ENCODE measurements at regions not wholly inside any gene's neighbourhood (a gene's known extent, or its start where the extent isn't known, plus 50 kb on each side); places are given as distances from the start of the nearest gene placed in this dataset.

- peaks cover 0 to 28% of the 10 kb centered on the region in 2 donors for H3K27me3 ChIP-seq
- intact Hi-C loops (cut with DNase I; ENCODE audit: low total_unique reads), result loop anchor here (10.0 kb wide), 1 partner anchor 936 kb away; no protein-coding TSS in a partner anchor
Measured at GRCh38 chr5:163569284-163569683, 63.9 kb downstream of the MAT2B start.

GRCh38 chr5:163571744-163572143 lies 66.3 kb downstream of the MAT2B start:
- Histone ChIP-seq H3K4me3 (no peak overlapping the region), H3K27me3 (peaks cover 0 to 12% of the 10 kb centered on the region in 2 donors), H3K27ac (no peak overlapping the region), H3K36me3 (no peaks in the 10 kb centered on the region), H3K4me1 (peaks cover 0 to under 1% (median 0%) of the 10 kb centered on the region in 4 donors), H3K9me3 (no peaks in the 10 kb centered on the region)
- no peak for TF ChIP-seq CTCF (IDR thresholded peaks at IDR 0.05)
- DNase-seq, result no peak
- intact Hi-C loops (cut with DNase I; ENCODE audit: low total_unique reads), result no loop called here

More at GRCh38 chr5:163569284-163569683, 63.9 kb downstream of the MAT2B start:
- no peak for TF ChIP-seq CTCF (IDR thresholded peaks at IDR 0.05)
- H3K36me3 ChIP-seq, result no peaks in the 10 kb centered on the region
- H3K27ac ChIP-seq, result no peak overlapping the region
- peaks cover 0 to 16% (median 9%) of the 10 kb centered on the region in 4 donors for H3K4me1 ChIP-seq
- no peaks in the 10 kb centered on the region for H3K9me3 ChIP-seq
- H3K4me3 ChIP-seq, result no peak overlapping the region
- no peak for DNase-seq

- intact Hi-C loops (cut with DNase I; ENCODE audit: low total_unique reads), result no loop called here
- Histone ChIP-seq H3K27ac (no peak overlapping the region), H3K4me1 (no peaks in the 10 kb centered on the region), H3K4me3 (no peak overlapping the region), H3K9me3 (no peaks in the 10 kb centered on the region), H3K27me3 (peaks cover 0 to 4% of the 10 kb centered on the region in 2 donors), H3K36me3 (no peaks in the 10 kb centered on the region)
- no peak for TF ChIP-seq CTCF (IDR thresholded peaks at IDR 0.05)
- no peak for DNase-seq
Measured at GRCh38 chr5:163574472-163575440, 69.3 kb downstream of the MAT2B start.

GRCh38 chr5:163578652-163579051 lies 73.2 kb downstream of the MAT2B start:
- no peaks in the 10 kb centered on the region for H3K27me3 ChIP-seq
- intact Hi-C loops (cut with DNase I; ENCODE audit: low total_unique reads), result no loop called here
- H3K9me3 ChIP-seq, result no peaks in the 10 kb centered on the region
- H3K4me1 ChIP-seq, result no peaks in the 10 kb centered on the region
- no peak for TF ChIP-seq CTCF (IDR thresholded peaks at IDR 0.05)
- no peaks in the 10 kb centered on the region for H3K36me3 ChIP-seq
- H3K27ac ChIP-seq, result no peak overlapping the region
- DNase-seq, result no peak
- H3K4me3 ChIP-seq, result no peak overlapping the region

- no peak for TF ChIP-seq CTCF (IDR thresholded peaks at IDR 0.05)
- no peak for DNase-seq
- Histone ChIP-seq H3K4me1 (no peaks in the 10 kb centered on the region), H3K9me3 (no peaks in the 10 kb centered on the region), H3K27me3 (no peaks in the 10 kb centered on the region), H3K4me3 (no peak overlapping the region), H3K36me3 (no peaks in the 10 kb centered on the region), H3K27ac (no peak overlapping the region)
- intact Hi-C loops (cut with DNase I; ENCODE audit: low total_unique reads), result no loop called here
Measured at GRCh38 chr5:163579729-163580128, 74.3 kb downstream of the MAT2B start.

Data from tibial artery (tissue), 4 donors.